ENCODE measurements at regions not wholly inside any gene's neighbourhood (a gene's known extent, or its start where the extent isn't known, plus 50 kb on each side); places are given as distances from the start of the nearest gene placed in this dataset.

- TF ChIP-seq CTCF (IDR thresholded peaks at IDR 0.05) = no peak
- no peak for TF ChIP-seq POLR2A (IDR thresholded peaks at IDR 0.05)
Measured at GRCh38 chr1:4086085-4086850, 186.2 kb upstream of the C1orf174 start.
